Thyroid gland (tissue), 4 donors: ENCODE measurements at regions not wholly inside any gene's neighbourhood (a gene's known extent, or its start where the extent isn't known, plus 50 kb on each side); places are given as distances from the start of the nearest gene placed in this dataset.

Experiments used
- CTCF ChIP-seq, 6 experiments: fragments of 200-600 bp in 3 of 6; fragments of 450-650 bp in 3 of 6; sonication (generic) in 3 of 6; IDR thresholded peaks; one replicate each; pipeline ENCODE4 v1.5.1; 2016 to 2019; ENCODE audit warnings: antibody characterized with exemption in 6 of 6, mild to moderate bottlenecking in 2 of 6, inconsistent platforms in 1 of 6, moderate library complexity in 1 of 6
- POLR2A ChIP-seq, 2 donors: fragments of 450-650 bp; IDR thresholded peaks; one replicate each; pipeline ENCODE4 v1.6.1; 2017; ENCODE audit warnings: antibody characterized with exemption in 2 of 2, mild to moderate bottlenecking in 2 of 2, moderate library complexity in 1 of 2

- peak in 2 of 6 experiments; percentile 14 to 17 for TF ChIP-seq CTCF (IDR thresholded peaks at IDR 0.05)
- TF ChIP-seq POLR2A (IDR thresholded peaks at IDR 0.05), result no peak
These were observed 181.7 kb upstream of the ETAA1 start for GRCh38 chr2:67215214-67216055.
